B cell (primary cell): ENCODE measurements at regions not wholly inside any gene's neighbourhood (a gene's known extent, or its start where the extent isn't known, plus 50 kb on each side); places are given as distances from the start of the nearest gene placed in this dataset.

Source experiments
- EZH2 ChIP-seq: IDR thresholded peaks from 2 replicates; pipeline ENCODE4 v1.6.1; 2012; ENCODE audit warnings: borderline replicate concordance, low read depth, mild to moderate bottlenecking, moderate library complexity, low read length; ENCODE audit not compliant: insufficient read depth, poor library complexity, severe bottlenecking
- TF ChIP-seq, protein P1 (sequence below): fragments of 200-600 bp; IDR thresholded peaks from one replicate; pipeline ENCODE4 v1.8.0; 2022; ENCODE audit warnings: antibody characterized with exemption, mild to moderate bottlenecking

DNA sequence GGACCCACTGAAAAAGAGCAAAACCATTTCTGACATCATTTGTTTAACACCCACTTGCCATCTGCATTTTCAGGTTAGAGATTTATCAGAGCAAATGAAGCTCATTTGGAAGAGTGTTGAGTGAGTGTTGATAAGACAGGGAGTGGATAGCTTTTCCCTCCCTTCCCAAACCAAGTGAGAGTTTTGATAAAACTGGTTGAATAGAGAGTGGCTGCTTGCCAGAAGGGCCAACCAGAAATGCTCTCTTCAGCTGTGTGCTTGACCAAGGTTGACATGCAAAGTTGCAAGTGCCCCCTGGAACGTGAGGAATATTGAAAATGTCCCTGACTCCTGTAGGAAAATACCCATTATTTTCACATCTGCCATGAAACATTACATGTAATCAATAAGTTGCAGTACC lies 1487.0 kb upstream of the FLRT2 start:
- TF ChIP-seq, protein P1, sequence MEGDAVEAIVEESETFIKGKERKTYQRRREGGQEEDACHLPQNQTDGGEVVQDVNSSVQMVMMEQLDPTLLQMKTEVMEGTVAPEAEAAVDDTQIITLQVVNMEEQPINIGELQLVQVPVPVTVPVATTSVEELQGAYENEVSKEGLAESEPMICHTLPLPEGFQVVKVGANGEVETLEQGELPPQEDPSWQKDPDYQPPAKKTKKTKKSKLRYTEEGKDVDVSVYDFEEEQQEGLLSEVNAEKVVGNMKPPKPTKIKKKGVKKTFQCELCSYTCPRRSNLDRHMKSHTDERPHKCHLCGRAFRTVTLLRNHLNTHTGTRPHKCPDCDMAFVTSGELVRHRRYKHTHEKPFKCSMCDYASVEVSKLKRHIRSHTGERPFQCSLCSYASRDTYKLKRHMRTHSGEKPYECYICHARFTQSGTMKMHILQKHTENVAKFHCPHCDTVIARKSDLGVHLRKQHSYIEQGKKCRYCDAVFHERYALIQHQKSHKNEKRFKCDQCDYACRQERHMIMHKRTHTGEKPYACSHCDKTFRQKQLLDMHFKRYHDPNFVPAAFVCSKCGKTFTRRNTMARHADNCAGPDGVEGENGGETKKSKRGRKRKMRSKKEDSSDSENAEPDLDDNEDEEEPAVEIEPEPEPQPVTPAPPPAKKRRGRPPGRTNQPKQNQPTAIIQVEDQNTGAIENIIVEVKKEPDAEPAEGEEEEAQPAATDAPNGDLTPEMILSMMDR = no peak
- no peak for TF ChIP-seq EZH2
